HG03521 (cell line): ENCODE measurements at regions not wholly inside any gene's neighbourhood (a gene's known extent, or its start where the extent isn't known, plus 50 kb on each side); places are given as distances from the start of the nearest gene placed in this dataset.
"Not testable (repeated sequence)": the region's sequence is repeated elsewhere in the genome, so short reads cannot be mapped to it uniquely, and the experiment has no call there.

Experiments
- ATAC-seq: cut with Tn5 transposase; IDR thresholded peaks from one replicate; pipeline ENCODE4 v1.9.1; 2021; ENCODE audit warnings: mild to moderate bottlenecking, moderate library complexity; ENCODE audit not compliant: unreplicated experiment

DNA sequence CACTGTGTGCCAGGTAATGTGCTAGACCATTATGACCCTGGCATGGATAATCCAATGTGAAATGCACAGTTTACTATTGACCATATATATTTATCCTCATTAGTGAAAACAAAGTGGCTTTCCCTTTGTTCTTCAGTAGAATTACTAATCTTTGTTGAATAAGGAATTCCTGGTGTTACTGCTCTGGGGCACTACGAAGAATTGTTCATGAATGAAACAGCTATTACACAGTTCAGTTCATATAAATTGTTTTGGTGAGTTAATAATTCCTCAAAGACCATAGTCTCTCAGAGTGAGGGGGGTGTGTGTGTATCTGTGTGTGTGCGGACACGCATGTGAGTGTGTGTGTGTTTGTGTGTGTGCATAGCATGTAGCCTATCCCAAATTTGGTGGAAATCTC lies 668.0 kb upstream of the MBL2 start:
- no peak for ATAC-seq

DNA sequence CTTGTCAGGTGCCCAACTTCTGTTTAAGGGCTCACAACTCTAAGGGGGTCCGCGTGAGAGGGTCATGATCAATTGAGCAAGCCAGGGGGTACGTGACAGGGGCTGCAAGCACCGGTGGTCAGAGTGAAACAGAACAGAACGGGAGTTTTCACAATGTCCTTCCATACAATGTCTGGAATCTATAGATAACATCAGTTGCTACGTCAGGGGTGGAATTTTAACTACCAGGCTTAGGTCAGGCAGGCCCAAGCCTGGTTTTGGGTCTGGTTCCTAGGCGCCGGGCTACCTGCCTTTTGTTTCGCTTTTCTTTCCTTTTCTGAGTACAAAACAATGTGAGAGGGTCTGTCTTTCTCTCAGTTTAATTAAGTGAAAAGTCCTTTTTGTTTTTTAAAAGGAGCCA lies 666.5 kb upstream of the MBL2 start:
- not testable (repeated sequence) for ATAC-seq

DNA sequence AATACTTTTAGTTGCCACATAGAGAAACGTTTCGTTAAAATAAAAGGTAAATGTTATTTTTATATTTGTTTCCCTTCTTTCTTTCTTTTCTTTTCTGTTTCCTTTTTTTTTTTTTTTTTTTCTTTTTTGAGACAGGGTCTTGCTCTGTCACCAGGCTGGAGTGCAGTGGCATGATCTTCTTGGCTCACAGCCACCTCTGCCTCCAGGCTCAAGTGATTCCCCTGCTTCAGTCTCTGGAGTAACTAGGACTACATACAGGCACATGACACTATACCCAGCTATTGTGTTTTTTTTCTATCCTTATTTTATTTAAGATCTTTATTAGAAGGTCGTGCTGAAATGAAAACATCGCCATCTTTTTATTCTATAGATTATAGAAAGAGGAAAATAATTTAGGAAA lies 661.8 kb upstream of the MBL2 start:
- no peak for ATAC-seq

DNA sequence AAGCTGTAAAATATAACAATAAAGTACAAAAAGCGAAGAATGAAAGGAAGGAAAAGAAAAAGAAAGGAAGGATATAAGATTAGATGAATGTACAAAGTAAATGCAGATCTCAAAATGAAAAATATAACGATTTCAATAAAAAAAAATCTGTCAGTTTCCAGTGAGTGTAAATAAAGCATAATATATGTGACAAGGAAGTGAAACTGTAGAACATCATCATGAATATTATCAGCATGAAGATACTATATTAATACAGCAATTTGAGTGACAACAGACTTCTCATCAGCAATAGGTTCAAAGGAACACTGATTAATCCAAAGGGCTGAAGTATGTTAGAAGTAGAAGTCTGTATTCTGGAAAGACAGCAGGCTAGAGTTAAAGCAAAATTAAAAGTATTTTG lies 659.5 kb upstream of the MBL2 start:
- no peak for ATAC-seq

DNA sequence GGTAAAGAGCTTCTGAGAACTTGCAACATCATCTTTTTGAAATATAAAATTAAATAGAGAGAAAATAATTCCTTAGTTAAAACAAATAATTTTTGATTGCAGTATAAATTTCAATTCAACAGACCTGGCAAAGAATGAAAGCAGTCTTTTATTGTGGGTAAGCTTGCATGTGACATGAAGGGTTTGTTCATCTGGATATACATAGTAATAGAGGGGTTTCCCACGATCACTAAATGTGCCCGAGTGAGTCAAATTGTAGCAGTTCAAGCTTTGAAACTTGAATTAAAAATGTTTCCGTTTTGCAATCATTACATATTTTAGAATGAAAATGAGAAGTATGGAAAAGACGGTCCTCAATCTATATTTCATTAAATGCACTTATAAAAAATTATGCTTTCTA lies 658.4 kb upstream of the MBL2 start:
- ATAC-seq, result no peak

DNA sequence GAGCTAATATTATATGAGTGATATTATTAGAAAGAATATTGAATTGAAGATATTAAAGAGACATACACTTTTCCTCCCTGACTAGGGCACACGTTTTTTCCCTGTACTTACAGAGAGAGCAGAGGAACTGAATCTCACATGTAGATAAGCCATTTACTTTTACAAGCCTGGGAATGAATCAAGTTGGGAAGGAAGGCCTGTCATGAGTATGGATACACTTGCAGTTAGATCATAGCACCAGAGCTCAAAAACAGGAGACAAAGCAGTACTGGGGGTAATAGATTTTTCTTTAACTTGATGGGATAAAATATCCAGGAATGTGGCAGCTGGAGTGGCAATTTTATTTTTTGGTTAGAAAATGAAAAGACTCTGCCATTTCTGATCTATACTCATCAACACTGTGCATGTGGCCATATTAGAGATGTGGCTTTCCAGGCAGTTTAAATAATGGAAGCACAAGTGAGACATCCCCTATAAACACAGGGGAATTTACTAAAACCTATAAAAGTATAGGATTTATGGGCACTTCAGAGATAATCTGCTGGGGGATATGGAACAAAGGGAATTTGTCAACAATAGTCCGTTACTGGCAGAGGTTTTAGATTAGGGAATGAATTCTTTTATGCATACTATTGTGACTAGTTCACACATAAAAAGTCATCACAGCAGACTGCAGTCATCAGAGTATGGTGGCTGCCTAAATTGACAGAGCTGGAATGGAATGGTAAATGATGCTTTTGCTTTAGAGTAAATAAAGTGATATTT lies 657.7 kb upstream of the MBL2 start:
- ATAC-seq, result no peak

DNA sequence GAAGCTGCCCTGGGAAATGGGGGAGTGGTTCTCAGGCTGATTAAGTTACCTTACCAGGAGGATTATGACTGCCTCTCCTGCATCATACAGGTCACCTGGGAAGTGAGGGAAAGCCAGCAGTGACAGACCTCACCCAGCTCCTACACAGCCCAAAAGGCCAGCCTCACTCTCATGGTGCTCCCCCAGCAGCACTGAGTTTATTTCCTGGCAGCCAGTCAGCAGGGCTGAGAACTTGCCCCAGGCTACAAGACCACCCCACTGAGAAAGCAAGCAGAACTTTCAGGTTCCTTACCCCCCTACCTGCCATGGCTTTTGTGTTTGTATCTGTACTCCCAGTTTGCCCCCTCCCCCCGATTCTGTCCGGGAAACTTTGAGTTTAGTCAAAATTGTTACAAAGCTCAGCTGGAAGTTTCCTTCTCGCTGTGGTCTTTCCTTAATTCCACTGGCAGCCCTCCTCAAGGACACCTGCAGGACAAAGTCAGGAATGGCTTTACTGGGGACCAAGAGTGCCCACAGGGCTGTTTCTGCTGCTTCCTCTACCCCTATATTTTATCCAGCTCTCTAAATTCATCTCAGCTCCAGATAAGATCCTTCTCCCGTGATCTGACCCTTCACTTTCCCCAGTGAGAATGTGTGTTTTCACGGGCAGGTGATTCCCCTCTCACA lies 649.8 kb upstream of the MBL2 start:
- no peak for ATAC-seq

DNA sequence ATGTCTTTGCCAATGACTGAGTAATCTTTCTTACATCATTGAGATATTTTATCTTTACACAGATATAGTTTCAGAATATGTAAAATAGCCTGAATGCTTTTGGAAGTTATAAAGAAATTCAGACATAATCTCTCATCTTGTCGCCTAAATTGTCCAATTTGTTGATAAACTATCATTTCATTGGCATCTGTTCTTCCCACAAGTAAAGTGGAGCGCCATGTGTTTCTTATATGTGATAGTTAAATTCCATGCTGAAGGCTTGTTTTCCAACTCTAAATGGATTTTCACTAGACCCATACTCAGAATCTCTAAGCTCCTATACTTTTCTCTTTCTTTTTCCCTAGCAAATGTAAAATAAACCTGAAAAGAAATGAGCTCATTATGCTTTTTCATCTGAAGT lies 640.1 kb upstream of the MBL2 start:
- ATAC-seq, result no peak

DNA sequence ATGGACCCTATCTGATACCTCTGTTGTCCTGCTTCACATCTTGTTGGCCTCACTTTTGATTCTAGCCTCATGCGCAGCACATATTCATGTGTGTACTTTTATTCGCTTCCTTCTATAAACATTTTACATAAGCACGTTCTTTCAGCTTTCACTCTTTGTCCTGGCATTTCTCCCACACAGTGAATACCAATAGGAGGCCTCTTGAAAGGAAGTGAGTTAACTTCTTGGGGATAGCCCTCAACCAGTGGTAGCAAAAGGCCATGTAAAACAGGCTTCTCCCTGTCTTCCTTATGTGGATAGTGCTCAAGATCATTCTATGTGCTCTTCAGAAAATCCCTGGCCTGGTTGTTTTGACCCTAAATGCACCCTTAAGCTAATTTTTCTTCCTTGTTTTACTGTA lies 633.9 kb upstream of the MBL2 start:
- no peak for ATAC-seq

DNA sequence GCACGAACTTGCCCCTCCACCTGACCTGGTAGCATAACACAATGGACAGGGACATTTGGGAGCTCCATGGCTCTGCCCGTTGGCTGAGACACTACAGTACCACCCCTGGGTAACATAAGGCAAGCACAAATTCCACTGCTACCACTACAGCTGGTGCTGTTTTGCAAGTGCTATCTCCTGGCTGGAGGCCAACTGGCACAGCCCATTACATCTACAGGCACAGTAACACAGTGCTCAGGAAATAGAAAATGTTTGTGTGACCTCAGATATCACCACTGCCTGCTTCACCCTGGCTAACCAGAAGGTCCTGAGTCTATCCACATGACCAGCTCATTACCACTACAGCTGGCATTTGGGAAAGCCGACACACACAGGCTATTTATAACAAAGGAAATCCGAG lies 631.1 kb upstream of the MBL2 start:
- ATAC-seq, result no peak

DNA sequence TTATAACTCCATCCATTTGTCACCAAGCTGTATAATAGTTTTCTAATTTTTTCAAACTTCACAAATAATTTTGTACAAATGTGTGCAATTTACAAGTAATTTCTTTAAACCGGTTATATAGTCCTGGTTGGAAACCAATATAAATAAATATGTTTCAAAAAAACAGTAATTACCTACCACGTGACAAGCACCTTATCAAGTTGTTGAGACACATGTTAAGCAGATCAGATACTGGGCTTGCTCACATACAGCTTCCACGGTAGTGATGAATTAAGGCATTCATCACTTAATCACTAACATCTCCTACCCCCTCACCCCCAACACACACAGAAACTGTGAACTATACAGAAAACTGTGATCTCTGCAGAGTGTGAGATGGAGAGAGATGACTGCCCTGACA lies 630.0 kb upstream of the MBL2 start:
- ATAC-seq, result no peak

DNA sequence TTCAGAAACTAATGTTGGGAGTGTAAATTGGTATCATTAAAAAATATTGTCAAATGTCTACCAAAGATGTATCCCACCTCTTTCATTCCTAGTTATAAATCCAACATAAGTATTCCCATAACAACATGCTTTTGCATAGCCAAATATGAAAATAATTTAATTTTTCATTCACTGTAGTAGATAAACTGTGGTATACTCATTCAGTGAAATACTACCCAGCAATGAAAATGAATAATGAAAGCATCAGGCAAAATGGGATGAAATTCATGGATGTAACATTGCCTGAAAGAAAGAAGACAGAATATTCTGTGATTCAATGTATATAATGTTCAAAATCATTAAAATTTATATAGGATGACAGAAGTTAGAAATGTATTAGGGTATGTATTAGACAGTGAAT lies 629.0 kb upstream of the MBL2 start:
- no peak for ATAC-seq

DNA sequence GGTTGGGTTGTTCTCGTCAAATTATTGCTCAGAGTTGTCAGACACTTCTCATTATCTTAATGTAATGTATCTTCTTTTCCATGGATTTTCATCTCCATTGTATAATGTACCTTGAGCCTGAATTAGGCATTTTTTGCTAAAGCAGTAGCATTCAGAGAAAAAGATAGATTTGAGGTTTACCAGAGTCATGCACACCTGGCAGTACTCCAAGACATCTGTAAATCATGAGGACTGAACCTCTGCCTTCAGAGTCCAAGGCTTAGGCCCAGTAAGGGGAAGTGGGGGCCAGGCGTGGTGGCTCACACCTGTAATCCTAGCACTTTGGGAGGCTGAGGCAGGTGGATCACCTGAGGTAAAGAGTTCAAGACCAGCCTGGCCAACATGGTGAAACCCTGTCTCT lies 624.3 kb upstream of the MBL2 start:
- ATAC-seq, result no peak

DNA sequence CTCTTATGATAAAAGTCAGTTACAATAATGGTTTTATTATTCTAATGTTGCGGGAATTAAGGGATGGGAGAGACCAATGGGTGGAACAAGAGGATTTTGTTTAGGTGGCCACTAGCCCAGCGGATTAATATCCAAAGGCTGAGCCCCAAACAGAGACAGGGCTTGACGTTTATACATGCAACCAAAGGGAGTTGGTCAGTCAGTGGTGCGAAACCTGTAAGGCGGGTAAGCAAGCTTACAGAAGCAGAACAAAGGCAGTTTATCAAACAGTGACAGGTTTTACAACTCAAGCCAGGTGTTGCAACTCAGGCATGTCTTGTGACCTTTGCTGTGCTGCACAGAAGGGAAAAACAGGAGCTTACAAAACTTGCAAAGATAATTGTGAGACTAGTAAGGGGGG lies 622.9 kb upstream of the MBL2 start:
- ATAC-seq, result no peak

DNA sequence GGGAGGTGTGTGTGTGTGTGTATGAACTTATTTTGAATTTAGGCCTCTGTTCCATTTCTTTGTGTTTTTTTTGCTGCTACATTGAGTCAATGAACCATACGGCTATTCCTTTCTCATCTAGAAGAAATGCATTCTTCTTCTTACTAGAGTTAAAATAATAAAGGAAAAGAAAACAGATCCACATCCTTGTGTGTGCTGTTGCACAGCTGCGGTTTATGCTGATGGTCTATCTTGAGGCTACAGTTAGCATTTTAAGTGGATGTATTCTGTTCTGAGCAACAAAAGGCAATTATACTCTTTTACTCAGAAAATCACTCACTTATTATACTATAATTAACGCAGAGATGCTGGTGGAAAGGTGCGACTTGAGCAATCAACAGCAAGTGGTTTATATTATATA lies 615.0 kb upstream of the MBL2 start:
- no peak for ATAC-seq

DNA sequence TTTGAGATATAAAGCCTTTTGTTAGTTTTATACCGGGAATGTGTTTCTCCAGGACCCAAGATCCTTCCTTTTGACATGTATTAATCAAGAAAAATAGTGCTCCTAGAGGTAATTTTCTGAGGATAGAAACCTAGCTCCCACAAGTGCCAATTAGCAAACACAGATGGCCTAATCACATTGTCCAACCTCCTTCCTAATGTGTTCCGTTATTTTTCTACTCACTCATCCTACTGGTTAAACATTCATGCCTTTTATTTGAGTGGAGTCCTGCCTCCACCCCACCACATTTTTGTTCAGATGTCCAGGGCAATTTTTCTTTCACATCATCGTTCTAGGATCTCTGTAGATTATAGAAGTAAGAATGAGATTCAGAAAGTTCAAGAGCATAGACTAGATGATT lies 610.0 kb upstream of the MBL2 start:
- no peak for ATAC-seq

DNA sequence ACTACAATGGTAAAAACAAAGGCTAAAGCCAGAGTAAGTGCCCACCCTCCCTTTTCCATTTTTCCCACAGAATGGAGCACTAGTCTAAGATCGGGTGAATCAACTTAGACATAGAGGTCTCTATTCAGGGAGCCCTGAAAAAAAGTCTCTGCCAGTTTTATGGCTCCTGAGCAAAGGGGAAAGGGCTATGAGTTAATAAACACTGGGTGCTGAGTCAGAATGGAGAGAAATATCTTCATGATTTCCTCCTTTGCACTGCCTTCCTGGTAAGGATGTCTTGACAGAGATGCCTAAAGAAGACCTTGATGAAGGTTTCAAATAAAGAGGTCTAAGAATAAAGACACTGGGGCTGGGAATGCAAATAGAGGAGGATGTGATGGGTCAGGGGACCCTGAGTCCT lies 607.4 kb upstream of the MBL2 start:
- ATAC-seq, result no peak

DNA sequence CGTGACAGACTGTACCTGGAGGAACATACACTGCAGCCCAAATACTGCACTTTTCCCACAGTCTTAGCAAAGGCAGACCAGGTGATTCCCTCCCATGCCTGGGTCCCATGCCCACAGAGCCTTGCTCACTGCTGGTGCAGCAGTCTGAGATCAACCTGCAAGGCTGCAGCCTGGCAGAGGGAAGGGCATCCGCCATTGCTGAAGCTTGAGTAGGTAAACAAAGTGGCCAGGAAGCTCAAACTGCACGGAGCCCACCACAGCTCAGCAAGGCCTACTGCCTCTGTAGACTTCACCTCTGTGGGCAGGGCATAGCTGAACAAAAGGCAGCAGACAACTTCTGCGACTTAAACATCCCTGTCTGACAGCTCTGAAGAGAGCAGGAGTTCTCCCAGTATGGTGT lies 597.8 kb upstream of the MBL2 start:
- ATAC-seq, result no peak

DNA sequence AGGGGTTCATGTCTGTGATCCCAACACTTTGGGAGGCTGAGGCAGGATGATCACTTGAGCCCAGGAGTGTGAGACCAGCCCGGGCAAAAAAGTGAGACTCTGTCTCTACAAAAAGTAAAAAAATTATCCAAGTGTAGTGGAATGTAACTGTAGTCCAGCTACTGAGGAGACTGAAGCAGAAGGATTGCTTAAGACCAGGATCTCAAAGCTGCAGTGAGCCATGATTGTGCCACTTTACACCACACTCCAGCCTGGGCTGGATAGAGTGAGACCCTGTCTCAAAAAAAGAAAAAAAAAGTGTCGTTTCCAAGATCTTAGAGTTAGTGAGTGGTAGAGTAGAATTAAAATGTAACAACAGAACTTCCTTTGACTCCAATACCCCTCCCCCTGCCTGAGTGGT lies 589.4 kb upstream of the MBL2 start:
- no peak for ATAC-seq

DNA sequence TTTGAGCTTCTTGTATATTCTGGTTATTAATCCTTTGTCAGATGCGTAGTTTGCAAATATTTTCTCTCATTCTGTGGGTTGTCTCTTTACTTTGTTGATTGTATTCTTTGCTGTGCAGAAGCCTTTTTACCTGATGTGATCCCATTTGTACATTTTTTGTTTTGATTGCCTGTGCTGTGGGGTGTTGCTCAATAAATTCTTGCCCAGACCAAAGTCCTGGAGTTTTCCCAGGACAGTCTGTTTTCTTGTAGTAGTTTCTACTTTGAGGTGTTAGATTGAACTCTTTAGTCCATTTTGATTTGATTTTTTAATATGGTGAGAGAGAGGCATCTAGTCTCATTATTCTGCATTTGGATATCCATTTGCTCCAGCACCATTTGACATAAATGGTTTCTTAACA lies 588.7 kb upstream of the MBL2 start:
- ATAC-seq, result no peak

DNA sequence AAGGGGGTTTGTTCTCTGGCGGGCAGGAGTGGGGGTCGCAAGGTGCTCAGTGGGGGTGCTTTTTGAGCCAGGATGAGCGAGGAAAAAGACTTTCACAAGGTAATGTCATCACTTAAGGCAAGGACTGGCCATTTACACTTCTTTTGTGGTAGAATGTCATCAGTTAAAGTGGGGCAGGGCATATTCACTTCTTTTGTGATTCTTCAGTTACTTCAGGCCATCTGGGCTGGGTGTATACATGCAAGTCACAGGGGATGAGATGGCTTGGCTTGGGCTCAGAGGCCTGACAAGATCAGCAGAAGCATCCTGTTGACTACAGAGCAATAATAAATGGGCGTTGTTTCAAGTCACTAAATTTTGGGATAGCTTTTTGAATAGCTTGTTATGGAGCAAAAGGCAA lies 586.4 kb upstream of the MBL2 start:
- ATAC-seq, result not testable (repeated sequence)

DNA sequence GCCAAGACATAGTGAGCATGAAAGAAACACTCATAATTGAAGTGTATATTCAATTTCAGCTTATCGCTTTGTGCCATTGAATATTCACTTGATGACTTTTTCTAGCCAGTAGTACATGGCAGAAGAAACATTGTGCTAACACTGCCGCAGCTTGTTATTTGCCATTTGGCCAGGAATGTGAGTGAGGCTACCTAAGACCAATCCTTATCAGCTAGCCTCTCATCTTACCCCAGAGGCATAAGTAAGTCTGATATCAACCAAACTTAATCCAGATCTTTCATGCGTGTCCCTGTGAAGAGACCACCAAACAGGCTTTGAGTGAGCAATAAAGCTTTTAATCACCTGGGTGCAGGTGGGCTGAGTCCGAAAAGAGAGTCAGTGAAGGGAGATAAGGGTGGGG lies 586.0 kb upstream of the MBL2 start:
- ATAC-seq, result no peak

DNA sequence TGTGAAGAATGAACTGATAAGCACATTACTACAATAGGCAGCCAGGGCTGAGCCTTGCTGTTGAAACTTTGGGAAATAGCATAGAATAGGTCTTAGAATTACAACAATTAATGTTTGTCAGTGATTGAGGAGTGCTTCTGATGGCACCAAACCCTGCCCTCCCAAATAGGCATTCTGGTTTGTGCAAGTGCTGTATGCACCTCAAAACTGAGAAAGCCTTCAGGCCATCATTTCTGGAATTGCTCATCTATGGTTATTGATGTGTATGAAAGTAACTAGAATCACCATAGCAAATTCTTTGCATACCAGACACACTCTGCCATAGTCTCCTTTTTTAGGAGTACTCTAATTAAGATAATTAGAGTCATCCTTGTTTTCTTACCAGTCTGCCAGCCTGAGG lies 585.0 kb upstream of the MBL2 start:
- no peak for ATAC-seq
